ENCODE measurements at regions not wholly inside any gene's neighbourhood (a gene's known extent, or its start where the extent isn't known, plus 50 kb on each side); places are given as distances from the start of the nearest gene placed in this dataset.

GRCh38 chr5:67647772-67648171, 451.2 kb upstream of the CD180 start:
- TF ChIP-seq CTCF (IDR thresholded peaks at IDR 0.05; ENCODE audit: insufficient read depth, low read length, poor library complexity, severe bottlenecking), result no peak
- no peak for TF ChIP-seq EZH2phosphoT487 (conservative IDR thresholded peaks at IDR 0.05; ENCODE audit: low read length)
